IPS-NIHi11 (cell line): ENCODE measurements at regions not wholly inside any gene's neighbourhood (a gene's known extent, or its start where the extent isn't known, plus 50 kb on each side); places are given as distances from the start of the nearest gene placed in this dataset.
"Not testable (repeated sequence)": the region's sequence is repeated elsewhere in the genome, so short reads cannot be mapped to it uniquely, and the experiment has no call there.

ENCODE experiments used
- DNase-seq: peaks from one replicate; pipeline ENCODE4 v3.0.0; 2012; ENCODE audit warnings: mixed read lengths, low spot score

- no peak for DNase-seq
These were observed 163.8 kb upstream of the SLC28A3 start for GRCh38 chr9:84504360-84504759.

DNA sequence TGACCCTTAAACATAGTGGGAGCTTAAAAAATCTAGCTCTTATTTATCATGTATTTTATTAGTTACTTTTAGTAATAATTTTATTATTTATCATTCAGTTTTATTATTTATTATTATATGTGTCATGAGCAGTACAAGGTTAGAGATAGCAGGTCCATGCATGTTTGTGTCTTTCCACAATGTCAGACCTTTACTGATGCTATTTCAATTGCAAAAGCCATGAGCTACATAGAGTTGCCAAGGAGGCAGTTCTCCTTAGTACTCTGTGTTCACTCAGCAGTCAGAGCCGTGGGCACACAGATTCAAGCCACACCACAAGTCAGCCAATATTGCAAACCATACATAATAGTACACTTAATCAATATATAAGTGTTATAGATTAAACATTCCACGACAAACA, 157.9 kb upstream of the NTRK2 start:
- no peak for DNase-seq

DNA sequence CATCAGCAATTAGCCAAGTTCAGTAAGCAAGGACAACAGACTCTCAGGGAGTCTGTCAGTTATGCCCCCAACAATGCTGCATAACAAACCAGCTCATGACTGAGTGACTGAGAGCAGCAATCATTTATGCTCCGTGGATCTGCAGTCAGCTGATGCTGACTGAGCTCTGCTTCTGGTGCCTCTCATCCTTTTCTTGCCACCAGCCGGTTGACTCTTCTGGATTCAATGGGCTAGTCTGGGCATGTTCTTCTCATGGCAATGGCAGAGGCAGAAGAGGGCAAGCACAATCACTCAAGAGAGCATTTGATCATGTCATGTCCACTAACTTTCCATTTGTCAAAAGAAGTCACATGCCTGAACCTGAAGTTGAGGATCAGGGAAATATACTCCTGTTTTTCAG, 157.0 kb upstream of the NTRK2 start:
- DNase-seq, result no peak

- DNase-seq, result no peak
These were observed 156.1 kb upstream of the NTRK2 start for GRCh38 chr9:84513473-84513872.

DNA sequence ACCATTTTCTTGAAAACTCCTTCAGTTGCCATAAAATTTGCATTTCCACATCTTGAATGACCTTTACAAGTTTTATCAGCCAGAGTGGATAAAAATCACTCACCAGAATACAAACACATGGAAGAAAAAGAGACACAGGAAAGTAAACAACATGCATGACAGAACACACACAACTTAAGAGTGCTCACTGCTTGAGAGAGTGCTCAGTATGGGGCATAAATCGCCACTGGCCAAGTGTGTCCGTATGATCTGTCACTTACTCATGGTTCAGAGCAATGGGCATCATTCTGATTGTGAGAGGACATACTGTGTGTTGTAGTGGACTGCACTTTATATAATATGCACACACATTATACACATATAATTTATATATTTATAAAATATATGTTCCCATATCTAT, 155.6 kb upstream of the NTRK2 start:
- no peak for DNase-seq

DNA sequence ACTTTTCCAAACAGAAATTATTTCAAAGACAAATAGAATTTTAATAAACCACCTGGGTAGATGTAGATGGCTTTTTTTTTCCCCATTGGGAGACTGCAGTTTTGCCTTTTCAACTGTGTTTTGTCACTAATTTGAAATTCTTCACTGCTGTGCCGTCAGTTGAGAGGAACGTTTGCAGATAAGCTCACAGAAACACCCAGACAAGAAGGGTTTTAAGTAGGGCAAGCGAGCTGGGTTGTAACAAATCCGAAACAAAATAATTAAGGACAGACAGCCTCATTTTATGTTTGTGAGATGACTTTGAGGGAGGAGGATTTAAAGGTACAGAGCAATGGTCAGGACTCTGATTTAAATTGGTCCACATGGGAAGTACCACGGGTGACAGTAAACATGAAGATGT, 155.1 kb upstream of the NTRK2 start:
- no peak for DNase-seq

GRCh38 chr9:84517026-84517425, 152.5 kb upstream of the NTRK2 start:
- no peak for DNase-seq

DNA sequence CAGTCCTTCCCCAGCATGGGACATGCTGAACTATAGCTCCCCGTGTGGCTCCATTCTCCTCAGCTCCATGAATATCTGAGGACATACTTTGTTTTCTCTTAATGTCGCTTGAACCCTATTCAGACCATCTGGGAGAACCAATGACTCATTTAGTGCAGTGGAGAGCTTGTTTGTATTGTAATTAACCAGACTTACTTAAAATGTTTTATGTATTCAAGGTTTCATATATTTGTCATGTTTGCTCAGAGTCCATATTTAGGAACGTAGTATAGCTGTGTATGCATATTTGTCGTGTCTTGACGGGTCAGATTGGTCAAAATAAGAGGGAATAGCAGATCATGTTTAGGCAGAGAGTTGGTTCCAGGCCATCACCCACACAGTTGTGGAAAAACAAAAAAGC, 150.1 kb upstream of the NTRK2 start:
- no peak for DNase-seq

DNA sequence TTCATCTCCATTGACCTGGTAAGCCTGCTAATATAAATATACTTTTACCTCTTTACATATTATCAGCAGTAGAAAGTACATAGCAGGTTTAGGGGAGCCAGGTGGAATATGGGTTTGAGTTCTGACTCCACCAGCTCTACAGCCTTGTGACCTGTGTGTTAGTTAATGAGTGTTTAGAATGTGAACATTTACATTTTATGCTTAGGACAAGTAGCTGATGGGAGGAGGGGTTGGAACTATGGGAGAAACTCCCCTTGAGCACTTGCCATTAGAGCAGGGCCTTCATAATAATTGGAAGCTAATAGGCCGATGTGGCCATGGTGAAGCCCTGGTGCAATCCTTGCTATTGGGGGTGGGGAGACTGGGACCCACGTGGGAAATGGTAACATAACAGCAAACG, 148.3 kb upstream of the NTRK2 start:
- DNase-seq, result no peak

DNA sequence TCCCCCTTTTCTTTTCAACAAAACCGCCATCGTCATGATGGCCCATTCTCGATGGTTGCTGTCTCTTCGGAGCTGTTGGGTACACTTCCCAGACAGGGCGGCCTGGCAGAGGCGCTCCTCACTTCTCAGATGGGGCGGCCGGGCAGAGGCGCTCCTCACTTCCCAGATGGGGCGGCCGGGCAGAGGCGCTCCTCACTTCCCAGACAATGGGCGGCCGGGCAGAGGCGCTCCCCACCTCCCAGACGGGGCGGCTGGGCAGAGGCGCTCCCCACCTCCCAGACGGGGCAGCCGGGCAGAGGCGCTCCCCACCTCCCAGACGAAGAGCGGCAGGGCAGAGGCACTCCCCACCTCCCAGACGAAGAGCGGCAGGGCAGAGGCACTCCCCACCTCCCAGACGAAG, 143.3 kb upstream of the NTRK2 start:
- not testable (repeated sequence) for DNase-seq

- not testable (repeated sequence) for DNase-seq
These were observed 142.3 kb upstream of the NTRK2 start for GRCh38 chr9:84527060-84527720.

DNA sequence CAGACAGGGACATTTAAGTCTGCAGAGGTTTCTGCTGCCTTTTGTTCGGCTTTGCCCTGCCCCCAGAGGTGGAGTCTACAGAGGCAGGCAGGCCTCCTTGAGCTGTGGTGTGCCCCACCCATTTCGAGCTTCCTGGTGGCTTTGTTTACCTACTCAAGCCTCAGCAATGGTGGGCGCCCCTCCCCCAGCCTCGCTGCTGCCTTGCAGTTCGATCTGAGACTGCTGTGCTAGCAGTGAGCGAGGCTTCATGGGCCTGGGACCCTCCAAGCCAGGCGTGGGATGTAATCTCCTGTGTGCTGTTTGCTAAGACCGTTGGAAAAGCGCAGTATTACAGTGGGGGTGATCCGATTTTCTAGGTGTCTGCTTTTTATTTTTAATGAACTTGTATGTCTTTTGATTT, 133.6 kb upstream of the NTRK2 start:
- not testable (repeated sequence) for DNase-seq

DNA sequence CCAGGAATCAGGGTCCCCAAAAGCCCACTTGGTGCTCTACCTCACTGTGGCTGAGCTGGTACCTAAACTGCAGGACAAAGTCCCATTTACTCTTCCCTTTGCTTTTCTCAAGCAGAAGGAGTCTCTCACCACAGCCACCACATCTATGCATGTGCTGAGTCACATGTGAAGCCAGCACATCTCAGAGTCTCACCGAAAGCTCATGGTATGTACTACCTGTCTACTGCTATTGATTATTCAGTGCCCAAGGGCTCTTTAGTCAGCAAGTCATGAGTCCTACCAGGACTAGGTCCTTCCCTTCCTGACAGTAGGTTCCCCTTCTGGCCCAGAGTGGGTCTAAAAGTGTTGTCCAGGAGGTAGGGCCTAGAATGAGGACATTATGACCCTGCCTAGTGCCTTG, 130.7 kb upstream of the NTRK2 start:
- DNase-seq, result no peak

DNA sequence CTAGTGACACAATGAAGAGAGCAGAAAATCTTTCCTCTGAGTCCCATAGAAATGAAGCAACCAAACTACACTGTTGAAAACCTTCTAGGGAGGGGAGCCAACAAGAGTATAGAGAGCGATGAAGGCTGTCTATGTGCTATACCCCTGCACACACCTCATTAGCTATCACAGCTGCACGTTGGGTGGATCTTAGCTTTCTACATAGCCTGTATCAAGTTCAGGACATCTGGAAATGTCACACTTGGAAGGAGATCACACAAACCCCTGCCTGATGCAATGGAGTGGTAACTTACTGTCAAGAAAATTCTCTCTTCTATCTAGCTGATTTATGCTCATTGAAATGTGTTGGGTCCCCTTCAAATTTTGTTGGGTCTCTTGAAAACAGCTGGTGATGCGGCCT, 127.0 kb upstream of the NTRK2 start:
- DNase-seq, result no peak

- DNase-seq, result no peak
These were observed 115.4 kb upstream of the NTRK2 start for GRCh38 chr9:84554069-84554664.

- no peak for DNase-seq
These were observed 113.0 kb upstream of the NTRK2 start for GRCh38 chr9:84556556-84556955.

DNA sequence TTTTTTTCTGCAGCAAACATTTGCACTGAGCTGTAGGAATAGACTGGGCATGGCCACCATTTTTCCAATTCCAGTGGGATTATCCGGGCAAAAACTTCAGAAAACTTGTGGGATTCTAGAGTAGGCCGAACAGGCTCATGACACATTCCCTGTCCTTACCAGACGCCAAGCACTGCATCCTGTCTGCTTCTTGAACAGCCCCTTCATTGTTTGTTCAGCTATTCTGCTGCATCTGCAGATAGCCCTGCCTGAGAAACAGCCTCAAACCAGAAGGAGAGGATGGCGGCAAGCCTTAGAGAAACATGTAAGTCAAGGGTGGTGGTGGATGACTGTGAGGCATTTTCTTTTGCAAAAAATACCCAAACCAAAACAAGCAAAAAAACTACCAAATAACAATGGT, 111.8 kb upstream of the NTRK2 start:
- no peak for DNase-seq

GRCh38 chr9:84563691-84564090, 105.8 kb upstream of the NTRK2 start:
- DNase-seq, result no peak

DNA sequence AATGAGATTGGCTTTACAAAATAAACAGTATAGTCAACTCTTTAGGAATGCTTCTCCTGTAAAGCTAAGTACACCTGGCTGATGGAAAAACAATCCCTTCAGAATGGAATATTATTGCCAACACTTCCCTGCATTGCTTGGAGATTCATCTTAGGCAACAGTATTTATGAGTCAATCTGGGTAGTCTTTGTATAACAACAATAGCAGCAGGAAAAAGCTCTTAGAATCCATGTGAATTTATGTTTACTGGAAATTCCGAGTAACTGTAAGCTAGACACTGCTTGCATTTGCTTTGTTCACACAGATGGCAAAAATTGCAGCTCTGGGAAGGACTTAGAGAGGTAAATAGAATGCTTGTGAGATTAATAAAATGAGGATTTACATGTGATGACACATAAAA, 101.7 kb upstream of the NTRK2 start:
- DNase-seq, result no peak

DNA sequence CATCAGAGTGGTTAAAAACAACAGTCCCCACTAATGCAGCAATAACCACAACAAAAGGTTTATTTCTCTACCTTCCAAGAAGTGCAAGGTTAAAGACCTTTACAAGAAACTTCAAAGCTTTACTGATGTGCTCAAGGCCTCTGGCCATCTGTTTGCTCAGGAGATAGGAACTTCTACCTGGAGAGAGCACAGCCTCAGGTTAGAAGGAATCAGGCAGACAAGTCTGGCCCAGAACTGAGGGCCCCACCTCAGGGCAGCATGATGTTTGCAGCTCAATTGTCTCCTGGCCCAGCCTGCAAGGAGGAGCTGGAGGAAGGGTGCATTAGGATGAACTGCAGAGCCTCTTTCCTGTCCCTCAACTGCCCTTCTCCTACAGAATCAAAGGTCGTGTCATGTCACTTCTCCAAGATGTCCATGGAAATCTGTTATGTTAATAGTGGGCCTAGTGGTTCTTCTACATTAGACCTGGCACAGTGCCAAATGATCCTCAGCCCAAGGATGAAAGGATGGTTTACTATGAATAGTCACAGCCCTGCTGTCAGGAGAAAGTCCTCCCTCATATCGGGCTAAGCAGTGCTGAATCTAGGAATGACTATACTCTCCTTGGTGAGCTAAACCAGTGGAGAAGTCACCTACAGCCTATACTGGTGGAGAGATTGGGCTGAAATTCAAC, 98.9 kb upstream of the NTRK2 start:
- DNase-seq, result no peak

GRCh38 chr9:84573083-84573482, 96.4 kb upstream of the NTRK2 start:
- peak; percentile 27 for DNase-seq

DNA sequence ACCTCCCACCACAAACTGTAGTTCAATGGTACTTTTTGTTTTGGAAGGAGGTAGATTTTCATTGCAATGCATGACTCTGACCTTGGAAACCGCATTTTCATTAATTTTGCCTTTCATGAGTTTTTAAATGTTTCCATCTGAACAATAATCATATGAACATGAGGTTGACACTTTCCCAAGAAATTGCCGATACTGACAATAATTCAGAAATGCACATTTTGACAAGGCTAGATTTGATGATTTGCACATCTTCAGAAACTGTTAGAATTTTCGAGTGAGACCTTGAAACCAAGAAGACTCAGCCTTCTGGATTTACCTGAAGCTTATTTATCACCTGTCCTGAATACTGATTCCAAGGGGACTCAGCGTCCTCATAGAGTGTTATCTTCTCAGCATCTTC, 93.8 kb upstream of the NTRK2 start:
- DNase-seq, result no peak

DNA sequence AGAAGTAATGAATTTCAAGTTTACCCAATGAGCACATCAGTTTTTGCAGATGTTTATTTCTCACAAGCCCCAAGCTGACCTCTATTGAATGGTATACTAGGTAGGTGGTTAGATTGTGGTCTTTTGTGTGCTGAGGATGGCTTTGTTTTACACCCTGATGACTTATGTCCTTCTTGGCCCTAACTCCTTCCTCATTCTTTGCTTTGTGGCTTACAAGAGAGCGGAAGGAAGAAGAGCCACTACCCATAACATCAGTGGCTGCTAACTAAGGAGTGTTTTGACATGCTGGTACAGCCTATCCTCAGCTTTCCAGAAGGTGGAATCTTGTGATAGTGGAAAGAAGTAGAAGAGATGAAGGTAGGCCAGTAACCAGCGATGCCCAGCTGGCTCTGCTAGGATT, 85.7 kb upstream of the NTRK2 start:
- no peak for DNase-seq

DNA sequence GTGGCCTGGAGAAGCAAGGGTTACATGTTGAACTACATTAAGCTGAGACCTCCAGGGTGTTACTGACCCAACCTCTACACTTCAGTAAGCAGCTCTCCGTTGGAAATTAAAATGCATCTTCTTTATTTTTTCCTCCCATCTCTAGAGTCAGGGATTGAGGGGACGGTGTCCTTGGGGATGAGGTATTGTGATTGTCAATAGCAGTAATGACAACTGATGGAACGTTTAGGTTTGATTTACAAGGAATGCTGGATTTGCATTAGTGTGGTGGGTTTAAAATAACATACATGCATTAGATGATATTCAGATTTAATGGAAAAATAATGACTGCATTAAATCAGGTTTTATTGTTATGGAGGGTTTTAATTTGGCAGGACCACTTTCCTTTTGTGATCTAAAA, 82.9 kb upstream of the NTRK2 start:
- no peak for DNase-seq
